ENCODE measurements at regions not wholly inside any gene's neighbourhood (a gene's known extent, or its start where the extent isn't known, plus 50 kb on each side); places are given as distances from the start of the nearest gene placed in this dataset.
"Not testable (repeated sequence)": the region's sequence is repeated elsewhere in the genome, so short reads cannot be mapped to it uniquely, and the experiment has no call there.

DNA sequence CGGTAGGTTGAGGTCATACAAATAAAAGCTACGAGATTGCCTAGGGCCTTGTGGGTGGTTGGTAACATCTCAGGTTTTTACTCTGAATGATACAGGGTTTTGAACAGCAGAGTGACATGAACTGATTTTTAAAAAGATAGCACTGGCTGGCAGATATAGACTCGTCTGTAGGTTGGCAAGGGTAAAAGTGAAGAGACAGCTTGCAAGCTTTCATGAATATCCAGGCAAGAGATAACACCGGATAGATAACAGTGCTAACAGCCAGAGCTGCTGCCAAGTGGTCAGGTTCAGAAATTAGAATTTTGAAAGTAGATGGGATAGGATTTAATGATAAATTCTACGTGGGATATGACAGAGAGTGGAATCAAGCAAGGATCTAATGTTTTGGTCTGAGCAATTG, 299.7 kb upstream of the AADAT start:
- H3K9me3 ChIP-seq (ENCODE audit: control insufficient read depth, insufficient read depth, low read length), result no peaks in the 10 kb centered on the region
- no peak overlapping the region for H3K27ac ChIP-seq (ENCODE audit: low read length)

GRCh38 chr4:170388255-170388654, 298.5 kb upstream of the AADAT start:
- no peaks in the 10 kb centered on the region for H3K9me3 ChIP-seq (ENCODE audit: control insufficient read depth, insufficient read depth, low read length)
- H3K4me1 ChIP-seq (ENCODE audit: control insufficient read depth, insufficient read depth, low read length), result no peaks in the 10 kb centered on the region
- no peaks in the 10 kb centered on the region for H3K36me3 ChIP-seq (ENCODE audit: control insufficient read depth, insufficient read depth, low read length)
- no peaks in the 10 kb centered on the region for H3K27me3 ChIP-seq (ENCODE audit: control insufficient read depth, insufficient read depth, low read length)
- no CpG with 5 or more reads among the region's 1 CpG for WGBS (ENCODE audit: insufficient coverage, insufficient read length)
- DNase-seq (ENCODE audit: low read depth, low spot score), result no peak
- H3K27ac ChIP-seq (ENCODE audit: low read length), result no peak overlapping the region
- H3K4me3 ChIP-seq (ENCODE audit: low read length), result no peak overlapping the region

More for the DNA sequence above, 299.7 kb upstream of the AADAT start:
- no peaks in the 10 kb centered on the region for H3K36me3 ChIP-seq (ENCODE audit: control insufficient read depth, insufficient read depth, low read length)
- no peaks in the 10 kb centered on the region for H3K27me3 ChIP-seq (ENCODE audit: control insufficient read depth, insufficient read depth, low read length)
- DNase-seq (ENCODE audit: low read depth, low spot score), result no peak
- 100% methylated on average over 1 of the region's 5 CpGs for WGBS (ENCODE audit: insufficient coverage, insufficient read length)
- no peak overlapping the region for H3K4me3 ChIP-seq (ENCODE audit: low read length)
- H3K4me1 ChIP-seq (ENCODE audit: control insufficient read depth, insufficient read depth, low read length), result no peaks in the 10 kb centered on the region

- Histone ChIP-seq H3K27ac (ENCODE audit: low read length) (no peak overlapping the region), H3K4me1 (ENCODE audit: control insufficient read depth, insufficient read depth, low read length) (no peaks in the 10 kb centered on the region)
Measured at GRCh38 chr4:170386971-170387370, 297.2 kb upstream of the AADAT start.

GRCh38 chr4:170386511-170386910, 296.8 kb upstream of the AADAT start:
- Histone ChIP-seq H3K4me3 (ENCODE audit: low read length) (no peak overlapping the region), H3K9me3 (ENCODE audit: control insufficient read depth, insufficient read depth, low read length) (no peaks in the 10 kb centered on the region), H3K27me3 (ENCODE audit: control insufficient read depth, insufficient read depth, low read length) (no peaks in the 10 kb centered on the region), H3K36me3 (ENCODE audit: control insufficient read depth, insufficient read depth, low read length) (no peaks in the 10 kb centered on the region), H3K27ac (ENCODE audit: low read length) (no peak overlapping the region), H3K4me1 (ENCODE audit: control insufficient read depth, insufficient read depth, low read length) (no peaks in the 10 kb centered on the region)
- no peak for DNase-seq (ENCODE audit: low read depth, low spot score)
- WGBS (ENCODE audit: insufficient coverage, insufficient read length), result no CpG with 5 or more reads among the region's 6 CpGs

More at GRCh38 chr4:170386971-170387370, 297.2 kb upstream of the AADAT start:
- Histone ChIP-seq H3K36me3 (ENCODE audit: control insufficient read depth, insufficient read depth, low read length) (no peaks in the 10 kb centered on the region), H3K27me3 (ENCODE audit: control insufficient read depth, insufficient read depth, low read length) (no peaks in the 10 kb centered on the region), H3K4me3 (ENCODE audit: low read length) (no peak overlapping the region), H3K9me3 (ENCODE audit: control insufficient read depth, insufficient read depth, low read length) (no peaks in the 10 kb centered on the region)
- no peak for DNase-seq (ENCODE audit: low read depth, low spot score)
- no CpG with 5 or more reads among the region's 2 CpGs for WGBS (ENCODE audit: insufficient coverage, insufficient read length)

- Histone ChIP-seq H3K9me3 (ENCODE audit: control insufficient read depth, insufficient read depth, low read length) (no peaks in the 10 kb centered on the region), H3K4me1 (ENCODE audit: control insufficient read depth, insufficient read depth, low read length) (no peaks in the 10 kb centered on the region), H3K36me3 (ENCODE audit: control insufficient read depth, insufficient read depth, low read length) (no peaks in the 10 kb centered on the region), H3K4me3 (ENCODE audit: low read length) (no peak overlapping the region), H3K27ac (ENCODE audit: low read length) (no peak overlapping the region), H3K27me3 (ENCODE audit: control insufficient read depth, insufficient read depth, low read length) (no peaks in the 10 kb centered on the region)
- no CpG with 5 or more reads among the region's 3 CpGs for WGBS (ENCODE audit: insufficient coverage, insufficient read length)
- peak; percentile 48 for DNase-seq (ENCODE audit: low read depth, low spot score)
Measured at GRCh38 chr4:170374770-170375169, 285.0 kb upstream of the AADAT start.

DNA sequence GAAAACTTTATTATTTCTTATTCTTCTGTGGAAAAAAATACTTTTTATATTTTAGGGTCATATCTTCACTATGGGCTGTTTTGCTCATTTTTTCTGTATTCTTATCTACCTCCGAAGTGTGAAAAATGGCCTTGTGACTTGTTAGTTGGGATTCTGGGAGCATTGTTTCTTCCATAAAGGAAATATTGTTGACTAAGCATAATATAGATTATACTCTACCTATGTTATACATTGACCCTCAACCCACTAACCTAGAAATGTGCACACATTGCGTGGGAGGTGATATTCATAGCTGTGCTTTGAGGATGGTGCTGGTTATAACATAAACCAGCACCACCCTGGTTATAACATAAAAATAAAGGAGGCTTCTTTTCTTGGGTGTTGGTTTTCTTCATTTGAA, 259.2 kb upstream of the AADAT start:
- Histone ChIP-seq H3K4me3 (ENCODE audit: low read length) (no peak overlapping the region), H3K4me1 (ENCODE audit: control insufficient read depth, insufficient read depth, low read length) (no peaks in the 10 kb centered on the region), H3K27ac (ENCODE audit: low read length) (no peak overlapping the region), H3K27me3 (ENCODE audit: control insufficient read depth, insufficient read depth, low read length) (no peaks in the 10 kb centered on the region), H3K9me3 (ENCODE audit: control insufficient read depth, insufficient read depth, low read length) (no peaks in the 10 kb centered on the region), H3K36me3 (ENCODE audit: control insufficient read depth, insufficient read depth, low read length) (no peaks in the 10 kb centered on the region)
- no CpG with 5 or more reads among the region's 2 CpGs for whole genome bisulfite sequencing (ENCODE audit: insufficient coverage, insufficient read length)
- DNase-seq (ENCODE audit: low read depth, low spot score), result no peak

- not testable (repeated sequence) for H3K4me1 ChIP-seq (ENCODE audit: control insufficient read depth, insufficient read depth, low read length); DNase-seq (ENCODE audit: low read depth, low spot score); H3K27me3 ChIP-seq (ENCODE audit: control insufficient read depth, insufficient read depth, low read length); H3K27ac ChIP-seq (ENCODE audit: low read length); H3K9me3 ChIP-seq (ENCODE audit: control insufficient read depth, insufficient read depth, low read length); H3K36me3 ChIP-seq (ENCODE audit: control insufficient read depth, insufficient read depth, low read length); H3K4me3 ChIP-seq (ENCODE audit: low read length)
- WGBS (ENCODE audit: insufficient coverage, insufficient read length), result no CpG with 5 or more reads among the region's 1 CpG
Measured at GRCh38 chr4:170347191-170347590, 257.4 kb upstream of the AADAT start.

GRCh38 chr4:170339522-170339921, 249.8 kb upstream of the AADAT start:
- no peak overlapping the region for H3K27ac ChIP-seq (ENCODE audit: low read length)
- no peaks in the 10 kb centered on the region for H3K9me3 ChIP-seq (ENCODE audit: control insufficient read depth, insufficient read depth, low read length)
- H3K27me3 ChIP-seq (ENCODE audit: control insufficient read depth, insufficient read depth, low read length), result no peaks in the 10 kb centered on the region
- H3K4me1 ChIP-seq (ENCODE audit: control insufficient read depth, insufficient read depth, low read length), result no peaks in the 10 kb centered on the region
- no peaks in the 10 kb centered on the region for H3K36me3 ChIP-seq (ENCODE audit: control insufficient read depth, insufficient read depth, low read length)
- no peak for DNase-seq (ENCODE audit: low read depth, low spot score)
- H3K4me3 ChIP-seq (ENCODE audit: low read length), result no peak overlapping the region
- no CpG with 5 or more reads among the region's 2 CpGs for WGBS (ENCODE audit: insufficient coverage, insufficient read length)

DNA sequence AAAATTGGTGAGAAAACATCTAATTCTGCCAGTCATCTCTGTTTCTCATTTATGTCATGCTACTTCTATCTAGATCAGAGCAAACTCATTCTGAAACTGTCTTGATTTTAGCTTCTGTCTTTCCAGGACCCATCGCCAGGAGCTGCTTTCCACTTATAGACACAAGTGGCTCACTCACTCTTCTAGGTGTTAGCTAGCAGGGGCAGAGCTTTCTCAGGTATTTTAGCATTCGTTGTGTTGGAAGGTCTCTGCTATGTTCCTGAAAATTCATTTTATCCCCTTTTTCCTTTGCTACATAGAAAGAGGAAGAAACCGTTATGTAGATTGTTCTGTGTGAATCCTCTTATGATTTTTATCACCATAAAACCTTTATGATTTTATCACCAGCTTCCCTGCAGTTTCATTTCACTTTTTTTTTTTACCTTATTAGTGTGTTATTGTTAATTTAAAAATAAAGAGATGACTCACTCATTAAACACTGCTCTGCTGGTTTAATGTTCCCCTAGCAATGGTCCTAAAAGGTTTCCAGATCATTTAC, 246.6 kb upstream of the AADAT start:
- H3K4me1 ChIP-seq (ENCODE audit: control insufficient read depth, insufficient read depth, low read length), result no peaks in the 10 kb centered on the region
- no CpG with 5 or more reads among the region's 3 CpGs for WGBS (ENCODE audit: insufficient coverage, insufficient read length)

DNA sequence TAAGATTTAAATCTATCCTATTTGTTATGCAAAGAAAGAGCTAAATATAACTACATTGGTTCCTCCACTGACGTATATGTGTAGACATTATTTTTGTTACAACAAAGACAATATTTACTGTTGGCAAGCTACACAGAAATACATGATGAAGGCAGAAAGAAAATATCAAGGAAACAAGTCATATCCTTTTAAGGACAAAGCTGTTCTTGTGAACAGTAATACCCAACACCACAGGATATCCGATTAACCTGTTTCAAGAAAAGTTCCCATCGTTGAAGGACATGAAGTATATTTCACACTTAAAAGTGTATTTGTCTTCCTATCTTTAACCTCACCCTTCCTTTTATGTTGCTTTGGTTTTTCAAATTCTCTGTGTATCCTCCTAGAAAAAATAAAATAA, 235.8 kb upstream of the AADAT start:
- Histone ChIP-seq H3K36me3 (ENCODE audit: control insufficient read depth, insufficient read depth, low read length) (no peaks in the 10 kb centered on the region), H3K27me3 (ENCODE audit: control insufficient read depth, insufficient read depth, low read length) (no peaks in the 10 kb centered on the region), H3K27ac (ENCODE audit: low read length) (no peak overlapping the region), H3K4me3 (ENCODE audit: low read length) (no peak overlapping the region), H3K4me1 (ENCODE audit: control insufficient read depth, insufficient read depth, low read length) (no peaks in the 10 kb centered on the region), H3K9me3 (ENCODE audit: control insufficient read depth, insufficient read depth, low read length) (no peaks in the 10 kb centered on the region)
- no CpG with 5 or more reads among the region's 3 CpGs for WGBS (ENCODE audit: insufficient coverage, insufficient read length)
- no peak for DNase-seq (ENCODE audit: low read depth, low spot score)

More for the DNA sequence above, 246.6 kb upstream of the AADAT start:
- H3K36me3 ChIP-seq (ENCODE audit: control insufficient read depth, insufficient read depth, low read length), result no peaks in the 10 kb centered on the region
- H3K9me3 ChIP-seq (ENCODE audit: control insufficient read depth, insufficient read depth, low read length), result no peaks in the 10 kb centered on the region
- no peaks in the 10 kb centered on the region for H3K27me3 ChIP-seq (ENCODE audit: control insufficient read depth, insufficient read depth, low read length)
- DNase-seq (ENCODE audit: low read depth, low spot score), result no peak
- no peak overlapping the region for H3K27ac ChIP-seq (ENCODE audit: low read length)
- no peak overlapping the region for H3K4me3 ChIP-seq (ENCODE audit: low read length)

- no peaks in the 10 kb centered on the region for H3K36me3 ChIP-seq (ENCODE audit: control insufficient read depth, insufficient read depth, low read length)
- no peaks in the 10 kb centered on the region for H3K4me1 ChIP-seq (ENCODE audit: control insufficient read depth, insufficient read depth, low read length)
- no peaks in the 10 kb centered on the region for H3K9me3 ChIP-seq (ENCODE audit: control insufficient read depth, insufficient read depth, low read length)
- no peaks in the 10 kb centered on the region for H3K27me3 ChIP-seq (ENCODE audit: control insufficient read depth, insufficient read depth, low read length)
- WGBS (ENCODE audit: insufficient coverage, insufficient read length), result no CpG with 5 or more reads among the region's 2 CpGs
- H3K4me3 ChIP-seq (ENCODE audit: low read length), result no peak overlapping the region
- H3K27ac ChIP-seq (ENCODE audit: low read length), result no peak overlapping the region
- DNase-seq (ENCODE audit: low read depth, low spot score), result no peak
Measured at GRCh38 chr4:170323623-170324022, 233.9 kb upstream of the AADAT start.

All from iPS DF 6.9 (cell line).